ENCODE measurements at regions not wholly inside any gene's neighbourhood (a gene's known extent, or its start where the extent isn't known, plus 50 kb on each side); places are given as distances from the start of the nearest gene placed in this dataset.

GRCh38 chr19:31583148-31583547 is 233.9 kb upstream of the TSHZ3 start:
- Histone ChIP-seq H3K27ac (ENCODE audit: low read depth in 2 of 2, low read length in 1 of 2) (no peak overlapping the region), H4K20me1 (ENCODE audit: insufficient read depth) (no peaks in the 10 kb centered on the region), H3K9ac (no peak overlapping the region), H3K4me3 (ENCODE audit: low read depth in 2 of 2, low read length in 1 of 2) (no peak overlapping the region), H3K9me2 (0 out of 2 replicates have a peak, but pooled peaks cover 2% of the 10 kb centered on the region), H3F3A (replicated peaks; ENCODE audit: insufficient read depth) (no peaks in the 10 kb centered on the region), H3K9me3 (0 out of 2 replicates have a peak, but pooled peaks cover 5% of the 10 kb centered on the region), H3K79me2 (ENCODE audit: insufficient read depth) (no peaks in the 10 kb centered on the region), H2AFZ (ENCODE audit: low read depth) (no peak overlapping the region), H3K27me3 (ENCODE audit: insufficient read depth) (no peaks in the 10 kb centered on the region), H3K36me3 (replicated peaks in 1 of 2; ENCODE audit: control insufficient read depth in 1 of 2, insufficient read depth in 2 of 2, low read length in 1 of 2) (no peaks in the 10 kb centered on the region), H3K4me1 (ENCODE audit: control insufficient read depth in 1 of 2, insufficient read depth in 2 of 2, low read depth in 1 of 2, low read length in 1 of 2) (no peaks in the 10 kb centered on the region), H3K4me2 (no peak overlapping the region)
- POLR2A ChIA-PET, result no interaction called here
- WGBS (ENCODE audit: low lambda C conversion rate), result 68% methylated on average over 1 of the region's 1 CpG
- no peak for DNase-seq
- CTCF ChIA-PET, result interaction anchor here (0.8 to 1.2 kb wide), 2 partner anchors 13 to 180 kb away, joined by 3 read pairs; no protein-coding TSS in a partner anchor
- no peak for TF ChIP-seq CHD2 (IDR thresholded peaks at IDR 0.05; ENCODE audit: low read length, partially characterized antibody)
- TF ChIP-seq NFIC (IDR thresholded peaks at IDR 0.05; ENCODE audit: borderline replicate concordance), result no peak
- TF ChIP-seq EZH2phosphoT487 (IDR thresholded peaks at IDR 0.05; ENCODE audit: borderline replicate concordance, low read depth), result no peak
- TF ChIP-seq FOXJ3 (CRISPR knock-in tag; IDR thresholded peaks at IDR 0.05), result no peak
- no peak for TF ChIP-seq RFX5 (IDR thresholded peaks at IDR 0.05; ENCODE audit: low read length)
- TF ChIP-seq RXRA (IDR thresholded peaks at IDR 0.05; ENCODE audit: borderline replicate concordance, low read depth), result no peak
- TF ChIP-seq, protein P1, sequence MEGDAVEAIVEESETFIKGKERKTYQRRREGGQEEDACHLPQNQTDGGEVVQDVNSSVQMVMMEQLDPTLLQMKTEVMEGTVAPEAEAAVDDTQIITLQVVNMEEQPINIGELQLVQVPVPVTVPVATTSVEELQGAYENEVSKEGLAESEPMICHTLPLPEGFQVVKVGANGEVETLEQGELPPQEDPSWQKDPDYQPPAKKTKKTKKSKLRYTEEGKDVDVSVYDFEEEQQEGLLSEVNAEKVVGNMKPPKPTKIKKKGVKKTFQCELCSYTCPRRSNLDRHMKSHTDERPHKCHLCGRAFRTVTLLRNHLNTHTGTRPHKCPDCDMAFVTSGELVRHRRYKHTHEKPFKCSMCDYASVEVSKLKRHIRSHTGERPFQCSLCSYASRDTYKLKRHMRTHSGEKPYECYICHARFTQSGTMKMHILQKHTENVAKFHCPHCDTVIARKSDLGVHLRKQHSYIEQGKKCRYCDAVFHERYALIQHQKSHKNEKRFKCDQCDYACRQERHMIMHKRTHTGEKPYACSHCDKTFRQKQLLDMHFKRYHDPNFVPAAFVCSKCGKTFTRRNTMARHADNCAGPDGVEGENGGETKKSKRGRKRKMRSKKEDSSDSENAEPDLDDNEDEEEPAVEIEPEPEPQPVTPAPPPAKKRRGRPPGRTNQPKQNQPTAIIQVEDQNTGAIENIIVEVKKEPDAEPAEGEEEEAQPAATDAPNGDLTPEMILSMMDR (IDR thresholded peaks at IDR 0.05), result no peak
- no peak for TF ChIP-seq FOXM1 (IDR thresholded peaks at IDR 0.05; ENCODE audit: low read depth)
- no peak for TF ChIP-seq SIN3A (IDR thresholded peaks at IDR 0.05; ENCODE audit: borderline replicate concordance, low read depth, low read length)
- TF ChIP-seq EP300 (IDR thresholded peaks at IDR 0.05; ENCODE audit: borderline replicate concordance in 1 of 2, low read depth in 1 of 2, low read length in 1 of 2), result no peak
- no peak for TF ChIP-seq MAX (IDR thresholded peaks at IDR 0.05; ENCODE audit: low read depth)
- no peak for TF ChIP-seq FOSL2 (IDR thresholded peaks at IDR 0.05; ENCODE audit: borderline replicate concordance, low read depth)
- no peak for TF ChIP-seq TAF1 (IDR thresholded peaks at IDR 0.05; ENCODE audit: borderline replicate concordance, low read depth, low read length)
- TF ChIP-seq POLR2AphosphoS5 (IDR thresholded peaks at IDR 0.05; ENCODE audit: low read depth, low read length), result no peak
- no peak for TF ChIP-seq MEF2A (IDR thresholded peaks at IDR 0.05; ENCODE audit: borderline replicate concordance, low read depth)
- no peak for TF ChIP-seq JUND (IDR thresholded peaks at IDR 0.05)
- no peak for TF ChIP-seq MXI1 (IDR thresholded peaks at IDR 0.05; ENCODE audit: low read depth, low read length)

DNA sequence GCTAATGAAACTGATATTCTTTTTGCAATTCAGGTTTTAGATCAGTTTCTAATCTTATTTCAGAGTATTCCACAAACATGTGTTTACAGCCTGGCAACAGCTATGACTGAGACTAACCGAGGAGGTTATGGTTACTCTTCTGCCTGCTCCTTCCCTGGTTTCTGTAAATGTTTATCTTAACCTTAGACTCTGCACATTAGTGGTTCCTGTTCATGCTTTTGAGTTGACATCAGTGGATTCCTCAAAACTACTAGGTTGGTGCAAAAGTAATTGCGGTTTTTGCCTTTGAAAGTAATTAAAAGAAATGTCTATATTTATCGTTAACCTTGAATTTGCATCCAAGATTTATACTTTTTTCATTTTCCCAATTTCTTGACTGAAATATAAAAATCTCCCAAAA is 237.0 kb upstream of the TSHZ3 start:
- ChIA-PET POLR2A (no interaction called here), CTCF (no interaction called here)
- no peak for TF ChIP-seq EZH2phosphoT487 (IDR thresholded peaks at IDR 0.05; ENCODE audit: borderline replicate concordance, low read depth)
- no peak for TF ChIP-seq SMC3 (IDR thresholded peaks at IDR 0.05; ENCODE audit: low read depth, low read length)
- TF ChIP-seq SIN3A (IDR thresholded peaks at IDR 0.05; ENCODE audit: borderline replicate concordance, low read depth, low read length), result no peak
- no peak for TF ChIP-seq ELF1 (IDR thresholded peaks at IDR 0.05)
- Histone ChIP-seq H3K27me3 (ENCODE audit: insufficient read depth) (no peaks in the 10 kb centered on the region), H2AFZ (ENCODE audit: low read depth) (no peak overlapping the region), H3K4me2 (no peak overlapping the region), H3K79me2 (ENCODE audit: insufficient read depth) (no peaks in the 10 kb centered on the region), H3K9ac (no peak overlapping the region), H3K4me1 (ENCODE audit: control insufficient read depth in 1 of 2, insufficient read depth in 2 of 2, low read depth in 1 of 2, low read length in 1 of 2) (no peaks in the 10 kb centered on the region), H3K9me2 (no peaks in the 10 kb centered on the region), H3K27ac (ENCODE audit: low read depth in 2 of 2, low read length in 1 of 2) (no peak overlapping the region), H3K36me3 (replicated peaks in 1 of 2; ENCODE audit: control insufficient read depth in 1 of 2, insufficient read depth in 2 of 2, low read length in 1 of 2) (no peaks in the 10 kb centered on the region), H3F3A (replicated peaks; ENCODE audit: insufficient read depth) (no peaks in the 10 kb centered on the region), H3K9me3 (no peaks in the 10 kb centered on the region), H4K20me1 (ENCODE audit: insufficient read depth) (no peaks in the 10 kb centered on the region), H3K4me3 (ENCODE audit: low read depth in 2 of 2, low read length in 1 of 2) (no peak overlapping the region)
- no peak for DNase-seq
- 35% methylated on average over 3 of the region's 3 CpGs for WGBS (ENCODE audit: low lambda C conversion rate)

All from SK-N-SH (cell line).